SK-N-SH treated with all-trans-retinoic acid at 6 μM for 48 hours (cell line): ENCODE measurements at regions not wholly inside any gene's neighbourhood (a gene's known extent, or its start where the extent isn't known, plus 50 kb on each side); places are given as distances from the start of the nearest gene placed in this dataset.

ENCODE experiments used
- ARNTL ChIP-seq: fragments of 450-650 bp; formaldehyde crosslinking; IDR thresholded peaks from 2 replicates; pipeline ENCODE4 v1.5.0; 2020; ENCODE audit warnings: low read depth, mild to moderate bottlenecking, moderate library complexity, borderline replicate concordance
- BACH2 ChIP-seq: fragments of 250-450 bp; sonication (Bioruptor Pico); IDR thresholded peaks from 2 replicates; pipeline ENCODE4 v1.9.0; 2021; ENCODE audit warnings: mild to moderate bottlenecking, borderline replicate concordance
- CREB5 ChIP-seq: fragments of 250-450 bp; sonication (Bioruptor Pico); IDR thresholded peaks from 2 replicates; pipeline ENCODE4 v1.5.1; 2020; ENCODE audit warnings: low read depth, mild to moderate bottlenecking, moderate library complexity
- CSDC2 ChIP-seq: fragments of 250-450 bp; sonication (Bioruptor Pico); IDR thresholded peaks from 2 replicates; pipeline ENCODE4 v1.5.0; 2020; ENCODE audit warnings: mild to moderate bottlenecking, moderate library complexity
- ESRRG ChIP-seq: fragments of 250-450 bp; sonication (Bioruptor Pico); IDR thresholded peaks from 2 replicates; pipeline ENCODE4 v1.6.1; 2021; ENCODE audit warnings: mild to moderate bottlenecking
- GLIS3 ChIP-seq: fragments of 250-450 bp; sonication (Bioruptor Pico); IDR thresholded peaks from 2 replicates; pipeline ENCODE4 v1.5.0; 2020; ENCODE audit warnings: mild to moderate bottlenecking, moderate library complexity
- OSR1 ChIP-seq: fragments of 250-450 bp; sonication (Bioruptor Pico); IDR thresholded peaks from 2 replicates; pipeline ENCODE4 v1.8.0; 2022; ENCODE audit warnings: moderate library complexity, mild to moderate bottlenecking, inconsistent platforms
- PPARA ChIP-seq: fragments of 250-450 bp; sonication (Bioruptor Pico); IDR thresholded peaks from 2 replicates; pipeline ENCODE4 v1.5.0; 2020; ENCODE audit warnings: mild to moderate bottlenecking, borderline replicate concordance
- RARB ChIP-seq: fragments of 250-450 bp; sonication (Bioruptor Pico); IDR thresholded peaks from 2 replicates; pipeline ENCODE4 v1.8.0; 2021; ENCODE audit warnings: mild to moderate bottlenecking, moderate library complexity
- SNAI2 ChIP-seq: fragments of 250-450 bp; sonication (Bioruptor Pico); IDR thresholded peaks from 2 replicates; pipeline ENCODE4 v1.5.0; 2020; ENCODE audit warnings: mild to moderate bottlenecking, moderate library complexity
- TCF4 ChIP-seq: fragments of 250-450 bp; sonication (Bioruptor Pico); IDR thresholded peaks from 2 replicates; pipeline ENCODE4 v1.8.0; 2021; ENCODE audit warnings: mild to moderate bottlenecking, moderate library complexity, borderline replicate concordance
- TSHZ2 ChIP-seq: fragments of 250-450 bp; sonication (Bioruptor Pico); IDR thresholded peaks from 2 replicates; pipeline ENCODE4 v1.5.0; 2020; ENCODE audit warnings: mild to moderate bottlenecking, moderate library complexity
- ZFP3 ChIP-seq: fragments of 250-450 bp; sonication (Bioruptor Pico); IDR thresholded peaks from 2 replicates; pipeline ENCODE4 v1.5.0; 2020; ENCODE audit warnings: mild to moderate bottlenecking, moderate library complexity
- ZFP30 ChIP-seq: fragments of 450-650 bp; formaldehyde crosslinking; IDR thresholded peaks from 2 replicates; pipeline ENCODE4 v1.5.0; 2022; ENCODE audit warnings: mild to moderate bottlenecking, moderate library complexity

GRCh38 chr9:29063031-29063430 lies 1489.8 kb upstream of the C9orf72 start:
- no peak for TF ChIP-seq CSDC2
- no peak for TF ChIP-seq TCF4 (CRISPR knock-in tag)
- no peak for TF ChIP-seq ARNTL (CRISPR knock-in tag)
- no peak for TF ChIP-seq BACH2
- TF ChIP-seq PPARA (CRISPR knock-in tag), result no peak
- no peak for TF ChIP-seq RARB
- no peak for TF ChIP-seq ZFP3 (CRISPR knock-in tag)
- TF ChIP-seq ESRRG, result no peak
- no peak for TF ChIP-seq TSHZ2 (CRISPR knock-in tag)
- TF ChIP-seq ZFP30 (CRISPR knock-in tag), result no peak
- TF ChIP-seq SNAI2 (CRISPR knock-in tag), result no peak
- TF ChIP-seq GLIS3, result no peak
- no peak for TF ChIP-seq CREB5 (CRISPR knock-in tag)
- no peak for TF ChIP-seq OSR1 (CRISPR knock-in tag)
